ENCODE measurements at regions not wholly inside any gene's neighbourhood (a gene's known extent, or its start where the extent isn't known, plus 50 kb on each side); places are given as distances from the start of the nearest gene placed in this dataset.
"Not testable (repeated sequence)": the region's sequence is repeated elsewhere in the genome, so short reads cannot be mapped to it uniquely, and the experiment has no call there.

DNA sequence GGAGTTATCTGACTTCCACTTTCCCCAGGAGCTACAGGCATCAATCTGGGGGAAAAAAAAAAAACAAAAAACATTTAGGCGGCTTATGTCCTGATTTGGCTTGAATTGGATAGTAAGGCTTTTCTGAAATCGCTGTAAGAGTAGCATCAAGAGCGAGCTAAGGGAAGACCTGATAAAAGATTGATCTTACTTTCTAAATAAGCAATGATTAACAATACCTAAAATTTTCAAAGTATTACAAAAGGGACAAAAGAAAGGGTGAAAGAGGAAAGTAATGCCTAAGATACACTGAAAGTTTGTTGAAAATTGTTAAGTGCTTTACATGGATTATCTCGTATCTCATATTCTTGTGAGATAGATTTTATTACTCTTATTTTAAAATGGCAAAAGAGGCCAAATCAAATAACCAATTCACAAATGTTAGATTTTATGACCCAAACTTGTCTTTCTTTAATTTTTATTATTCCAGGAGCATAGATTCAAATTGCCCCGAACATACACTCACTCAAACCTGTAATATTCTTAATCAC lies 106.4 kb upstream of the PRSS16 start:
- WGBS, 2 donors = 85 to 90% methylated on average over 5 of the region's 5 CpGs

DNA sequence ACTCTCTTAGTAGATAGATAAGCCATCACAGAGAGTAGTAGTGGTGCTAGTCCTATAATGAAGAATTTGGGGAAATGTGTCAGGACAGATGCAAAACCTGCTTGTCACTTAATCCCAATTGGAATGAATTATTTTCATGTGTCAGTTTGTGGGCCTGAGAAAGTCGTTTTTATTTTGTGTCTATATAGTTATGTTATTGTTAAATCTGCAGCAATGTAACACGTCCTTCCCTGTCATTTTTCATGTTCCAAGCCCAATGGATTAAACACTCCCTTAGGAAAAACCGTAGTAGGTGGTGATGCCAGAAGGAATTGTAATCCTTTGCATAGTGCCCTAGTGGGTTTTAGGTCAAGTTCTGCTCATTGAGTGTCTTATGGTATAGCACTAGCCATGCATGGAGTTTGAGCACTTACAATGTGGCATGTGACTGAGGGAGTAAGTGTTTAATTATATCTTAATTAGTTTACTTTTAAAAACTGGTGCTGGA lies 105.9 kb upstream of the PRSS16 start:
- DNase-seq (no peak), ATAC-seq (no peak)
- WGBS, 2 donors = 71 to 74% methylated on average over 3 of the region's 3 CpGs
- Histone ChIP-seq H3K9me3 (no peaks in the 10 kb centered on the region), H3K4me3 (no peak overlapping the region), H3K4me1 (peaks cover 16% of the 10 kb centered on the region), H3K27me3 (no peaks in the 10 kb centered on the region), H3K36me3 (replicated peaks in 1 of 2; ENCODE audit: insufficient read depth in 1 of 2, low read depth in 2 of 2) (no peaks in the 10 kb centered on the region), H3K27ac (no peak overlapping the region)
- intact Hi-C loops (cut with DNase I) = no loop called here
- TF ChIP-seq, protein P1, sequence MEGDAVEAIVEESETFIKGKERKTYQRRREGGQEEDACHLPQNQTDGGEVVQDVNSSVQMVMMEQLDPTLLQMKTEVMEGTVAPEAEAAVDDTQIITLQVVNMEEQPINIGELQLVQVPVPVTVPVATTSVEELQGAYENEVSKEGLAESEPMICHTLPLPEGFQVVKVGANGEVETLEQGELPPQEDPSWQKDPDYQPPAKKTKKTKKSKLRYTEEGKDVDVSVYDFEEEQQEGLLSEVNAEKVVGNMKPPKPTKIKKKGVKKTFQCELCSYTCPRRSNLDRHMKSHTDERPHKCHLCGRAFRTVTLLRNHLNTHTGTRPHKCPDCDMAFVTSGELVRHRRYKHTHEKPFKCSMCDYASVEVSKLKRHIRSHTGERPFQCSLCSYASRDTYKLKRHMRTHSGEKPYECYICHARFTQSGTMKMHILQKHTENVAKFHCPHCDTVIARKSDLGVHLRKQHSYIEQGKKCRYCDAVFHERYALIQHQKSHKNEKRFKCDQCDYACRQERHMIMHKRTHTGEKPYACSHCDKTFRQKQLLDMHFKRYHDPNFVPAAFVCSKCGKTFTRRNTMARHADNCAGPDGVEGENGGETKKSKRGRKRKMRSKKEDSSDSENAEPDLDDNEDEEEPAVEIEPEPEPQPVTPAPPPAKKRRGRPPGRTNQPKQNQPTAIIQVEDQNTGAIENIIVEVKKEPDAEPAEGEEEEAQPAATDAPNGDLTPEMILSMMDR (IDR thresholded peaks at IDR 0.05) = no peak
- TF ChIP-seq POLR2A (IDR thresholded peaks at IDR 0.05) = no peak

More for the DNA sequence above, 106.4 kb upstream of the PRSS16 start:
- H3K4me1 ChIP-seq = peaks cover 16% of the 10 kb centered on the region
- no peaks in the 10 kb centered on the region for H3K27me3 ChIP-seq
- H3K4me3 ChIP-seq = no peak overlapping the region
- no peak for ATAC-seq
- H3K27ac ChIP-seq = no peak overlapping the region
- H3K36me3 ChIP-seq (replicated peaks in 1 of 2; ENCODE audit: insufficient read depth in 1 of 2, low read depth in 2 of 2) = no peaks in the 10 kb centered on the region
- DNase-seq = no peak
- TF ChIP-seq POLR2A (IDR thresholded peaks at IDR 0.05) = no peak
- TF ChIP-seq, protein P1 (IDR thresholded peaks at IDR 0.05) = no peak
- no peaks in the 10 kb centered on the region for H3K9me3 ChIP-seq
- intact Hi-C loops (cut with DNase I) = no loop called here

DNA sequence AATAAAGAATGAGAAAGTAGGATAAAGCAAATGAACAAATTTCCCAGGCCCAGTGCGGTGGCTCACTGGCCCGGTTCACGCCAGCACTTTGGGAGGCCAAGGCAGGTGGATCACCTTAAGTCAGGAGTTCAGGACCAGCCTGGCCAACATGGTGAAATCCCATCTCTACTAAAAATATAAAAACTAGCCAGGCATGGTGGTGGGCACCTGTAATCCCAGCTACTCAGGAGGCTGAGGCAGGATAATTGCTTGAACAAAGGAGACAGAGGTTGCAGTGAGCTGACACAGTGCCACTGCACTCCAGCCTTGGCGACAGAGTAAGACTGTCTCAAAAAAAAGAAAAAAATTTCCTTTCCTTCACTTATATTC lies 104.5 kb upstream of the PRSS16 start:
- intact Hi-C loops (cut with DNase I); H3K9me3 ChIP-seq; H3K27me3 ChIP-seq; H3K36me3 ChIP-seq (replicated peaks in 1 of 2; ENCODE audit: insufficient read depth in 1 of 2, low read depth in 2 of 2); DNase-seq; H3K27ac ChIP-seq; H3K4me3 ChIP-seq; ATAC-seq: not testable (repeated sequence)
- WGBS, 2 donors = 94 to 97% methylated on average over 4 of the region's 4 CpGs
- peaks cover 26% of the 10 kb centered on the region for H3K4me1 ChIP-seq

DNA sequence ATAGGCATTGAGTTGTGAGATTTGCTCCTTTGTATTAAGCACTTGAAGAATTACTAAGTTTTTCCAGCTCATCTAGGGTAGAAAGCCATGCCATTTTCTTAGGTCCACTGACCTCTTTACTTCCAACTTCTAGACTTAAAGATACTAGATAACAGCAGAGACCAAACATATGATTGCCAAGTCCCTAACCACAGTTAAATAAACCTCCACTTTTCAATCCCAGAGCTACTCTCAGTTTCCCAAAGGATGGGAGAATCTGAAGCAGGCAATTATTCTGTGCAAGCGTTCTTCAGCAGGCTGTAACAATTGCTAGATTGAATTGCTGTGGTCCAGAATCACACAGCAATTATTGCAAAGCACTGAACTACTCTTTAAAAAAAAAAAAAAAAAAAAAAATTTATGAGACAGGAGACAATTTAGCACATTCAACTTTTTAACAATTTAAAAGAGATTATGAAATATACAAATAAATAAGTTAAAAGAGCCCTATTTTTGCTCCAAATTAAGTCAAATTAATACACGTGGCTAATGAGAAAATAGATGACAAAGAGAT lies 104.0 kb upstream of the PRSS16 start:
- no peaks in the 10 kb centered on the region for H3K36me3 ChIP-seq (replicated peaks in 1 of 2; ENCODE audit: insufficient read depth in 1 of 2, low read depth in 2 of 2)
- peaks cover 26% of the 10 kb centered on the region for H3K4me1 ChIP-seq
- TF ChIP-seq POLR2A (IDR thresholded peaks at IDR 0.05) = no peak
- TF ChIP-seq, protein P1 (IDR thresholded peaks at IDR 0.05) = no peak
- H3K9me3 ChIP-seq = no peaks in the 10 kb centered on the region
- no peak overlapping the region for H3K27ac ChIP-seq
- intact Hi-C loops (cut with DNase I) = no loop called here
- ATAC-seq = no peak
- no peak for DNase-seq
- H3K27me3 ChIP-seq = no peaks in the 10 kb centered on the region
- H3K4me3 ChIP-seq = no peak overlapping the region
- WGBS, 2 donors = 79 to 81% methylated on average over 2 of the region's 2 CpGs

DNA sequence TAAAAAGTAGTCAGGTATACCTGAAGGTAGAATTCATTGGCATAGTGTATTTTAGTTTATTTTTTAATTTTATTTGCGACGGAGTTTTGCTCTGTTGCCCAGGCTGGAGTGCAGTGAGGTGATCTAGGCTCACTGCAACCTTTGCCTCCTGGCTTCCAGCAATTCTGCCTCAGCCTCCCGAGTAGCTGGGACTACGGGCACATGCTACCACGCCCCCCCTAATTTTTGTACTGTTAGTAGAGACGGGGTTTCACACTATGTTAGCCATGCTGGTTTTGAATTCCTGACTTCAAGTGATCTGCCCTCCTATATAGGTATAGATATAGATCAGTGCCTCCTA lies 102.8 kb upstream of the PRSS16 start:
- TF ChIP-seq POLR2A (IDR thresholded peaks at IDR 0.05) = no peak
- TF ChIP-seq, protein P1 (IDR thresholded peaks at IDR 0.05) = no peak
- Histone ChIP-seq H3K36me3 (replicated peaks in 1 of 2; ENCODE audit: insufficient read depth in 1 of 2, low read depth in 2 of 2) (no peaks in the 10 kb centered on the region), H3K9me3 (no peaks in the 10 kb centered on the region), H3K27ac (no peak overlapping the region), H3K4me1 (peaks cover 26% of the 10 kb centered on the region), H3K27me3 (no peaks in the 10 kb centered on the region), H3K4me3 (no peak overlapping the region)
- no peak for ATAC-seq
- DNase-seq = no peak
- 31 to 47% methylated on average over 6 of the region's 6 CpGs for WGBS, 2 donors
- intact Hi-C loops (cut with DNase I) = no loop called here

Data from body of pancreas (tissue), 4 donors.